ENCODE measurements at regions not wholly inside any gene's neighbourhood (a gene's known extent, or its start where the extent isn't known, plus 50 kb on each side); places are given as distances from the start of the nearest gene placed in this dataset.
"Not testable (repeated sequence)": the region's sequence is repeated elsewhere in the genome, so short reads cannot be mapped to it uniquely, and the experiment has no call there.

DNA sequence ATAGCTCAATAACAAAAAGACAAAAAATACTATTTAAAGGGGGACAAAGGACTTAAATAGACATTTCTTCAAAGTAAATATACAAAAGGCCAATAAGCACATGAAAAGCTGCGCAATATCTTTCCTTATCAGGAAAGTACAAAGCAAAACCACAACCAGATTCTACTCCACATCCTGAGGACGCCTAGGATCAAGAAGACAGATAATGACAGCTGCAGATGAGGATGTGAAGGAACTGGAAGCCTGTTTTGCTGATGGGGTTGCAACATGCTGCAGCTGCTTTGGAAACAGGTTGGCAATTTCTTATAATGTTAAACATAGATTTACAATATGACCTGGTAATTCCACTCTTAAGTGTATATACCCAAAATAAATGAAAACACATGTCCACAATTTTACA is 225.6 kb upstream of the SGCG start:
- not testable (repeated sequence) for DNase-seq (ENCODE audit: low spot score in 2 of 2); H3K27ac Mint-ChIP-seq; H3K36me3 Mint-ChIP-seq; H3K4me3 Mint-ChIP-seq; H3K4me1 Mint-ChIP-seq; ATAC-seq
- H3K9me3 Mint-ChIP-seq = peaks cover 12% of the 10 kb centered on the region

DNA sequence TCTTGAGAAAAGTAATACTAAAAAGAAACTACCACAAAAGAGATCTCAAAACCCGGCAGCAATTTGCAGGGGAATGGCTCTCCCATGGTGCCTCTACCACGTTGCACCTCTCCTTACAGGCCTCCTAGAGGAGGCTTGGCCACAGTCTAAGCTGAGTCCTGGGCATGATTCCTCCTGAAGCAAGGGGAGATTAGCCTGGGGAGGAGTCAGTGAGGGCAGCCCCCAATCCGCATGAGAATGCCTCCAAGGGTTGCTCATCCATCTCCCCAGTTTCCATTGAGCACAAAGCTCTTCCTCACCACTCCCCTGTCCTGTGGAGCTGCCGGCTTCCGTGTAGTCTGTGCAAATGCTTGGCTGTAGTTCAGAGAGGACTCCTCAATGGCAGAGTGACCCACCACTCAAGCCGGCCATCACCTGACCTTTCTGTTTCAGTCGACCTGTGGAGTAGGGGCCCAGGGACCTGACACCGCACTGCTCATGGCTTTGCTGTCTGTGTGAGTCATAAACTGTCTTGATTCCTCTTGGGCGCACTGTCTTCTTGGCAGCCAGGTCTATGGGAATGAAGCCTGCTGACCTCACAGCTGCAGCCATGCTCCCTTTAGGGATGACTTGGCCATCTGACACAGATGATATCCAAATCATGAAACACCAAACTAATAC is 224.2 kb upstream of the SGCG start:
- not testable (repeated sequence) for H3K36me3 Mint-ChIP-seq; H3K4me1 Mint-ChIP-seq; H3K4me3 Mint-ChIP-seq; H3K27ac Mint-ChIP-seq; DNase-seq (ENCODE audit: low spot score in 2 of 2); H3K9me3 Mint-ChIP-seq; ATAC-seq

DNA sequence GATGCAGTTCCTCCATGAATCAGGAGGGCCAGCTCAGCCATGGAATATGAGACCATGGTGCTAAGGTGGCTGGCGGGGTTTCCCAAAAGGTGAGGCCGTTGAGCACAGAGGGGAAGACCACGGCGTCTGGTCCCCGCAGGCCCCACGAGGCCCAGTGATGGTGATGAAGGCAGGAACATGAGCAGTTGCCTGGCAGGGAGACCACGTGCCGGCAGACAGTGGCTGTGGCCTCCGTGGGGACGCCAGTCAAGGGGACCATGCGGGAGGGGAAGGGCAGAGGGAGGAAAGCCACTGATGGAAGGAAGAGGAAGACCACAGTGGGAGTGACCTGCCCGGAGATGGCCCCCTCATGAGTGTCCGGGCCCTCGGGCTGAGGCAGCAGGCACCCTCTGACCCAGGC is 220.9 kb upstream of the SGCG start:
- H3K27ac Mint-ChIP-seq; DNase-seq (ENCODE audit: low spot score in 2 of 2); ATAC-seq; H3K36me3 Mint-ChIP-seq; H3K4me3 Mint-ChIP-seq; H3K4me1 Mint-ChIP-seq; H3K9me3 Mint-ChIP-seq: not testable (repeated sequence)

DNA sequence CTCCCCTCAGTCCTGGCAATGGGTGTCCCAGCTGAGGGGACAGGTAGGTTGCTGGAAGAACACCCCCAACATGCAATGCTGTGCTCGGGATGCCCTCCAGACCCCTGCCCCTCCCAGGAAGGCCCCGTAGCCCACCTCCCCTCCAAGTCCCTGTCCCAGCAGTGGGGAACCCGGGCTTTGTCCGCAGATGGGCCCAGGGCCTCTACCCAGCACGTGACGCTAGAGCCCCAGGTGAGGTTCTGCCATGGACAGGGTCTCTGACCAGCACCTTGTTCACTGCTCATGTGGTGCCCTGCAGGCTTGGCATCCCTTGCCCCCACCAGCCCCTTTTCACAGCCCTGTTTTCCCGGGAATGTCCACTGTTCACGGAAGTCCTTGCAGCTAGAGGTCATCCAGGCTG is 220.0 kb upstream of the SGCG start:
- ATAC-seq (no peak), DNase-seq (ENCODE audit: low spot score in 2 of 2) (no peak)
- no peaks in the 10 kb centered on the region for H3K36me3 Mint-ChIP-seq
- no peaks in the 10 kb centered on the region for H3K9me3 Mint-ChIP-seq
- H3K4me3 Mint-ChIP-seq = no peak overlapping the region
- no peaks in the 10 kb centered on the region for H3K4me1 Mint-ChIP-seq
- no peak overlapping the region for H3K27ac Mint-ChIP-seq

DNA sequence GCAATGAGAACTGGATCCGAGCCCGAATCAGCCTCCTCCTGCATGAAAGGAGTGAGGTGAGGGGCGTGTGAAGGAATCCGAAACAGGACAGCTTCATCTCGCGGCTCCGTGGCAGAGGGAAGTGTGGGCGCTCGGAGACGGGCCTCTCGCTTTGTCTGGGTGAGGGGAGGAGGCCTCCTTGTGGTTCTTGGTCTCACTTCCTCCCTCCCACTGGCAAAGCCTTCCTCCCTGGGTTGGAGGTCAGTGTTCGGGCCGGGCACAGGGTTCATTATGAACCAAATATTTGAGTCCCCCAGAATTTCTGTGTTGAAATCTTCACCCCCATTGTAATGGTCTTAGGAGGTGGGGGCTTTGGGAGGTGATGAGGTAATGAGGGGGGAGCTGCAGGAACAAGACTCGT is 219.4 kb upstream of the SGCG start:
- not testable (repeated sequence) for ATAC-seq; H3K4me1 Mint-ChIP-seq; H3K27ac Mint-ChIP-seq; H3K9me3 Mint-ChIP-seq; H3K36me3 Mint-ChIP-seq; DNase-seq (ENCODE audit: low spot score in 2 of 2); H3K4me3 Mint-ChIP-seq

DNA sequence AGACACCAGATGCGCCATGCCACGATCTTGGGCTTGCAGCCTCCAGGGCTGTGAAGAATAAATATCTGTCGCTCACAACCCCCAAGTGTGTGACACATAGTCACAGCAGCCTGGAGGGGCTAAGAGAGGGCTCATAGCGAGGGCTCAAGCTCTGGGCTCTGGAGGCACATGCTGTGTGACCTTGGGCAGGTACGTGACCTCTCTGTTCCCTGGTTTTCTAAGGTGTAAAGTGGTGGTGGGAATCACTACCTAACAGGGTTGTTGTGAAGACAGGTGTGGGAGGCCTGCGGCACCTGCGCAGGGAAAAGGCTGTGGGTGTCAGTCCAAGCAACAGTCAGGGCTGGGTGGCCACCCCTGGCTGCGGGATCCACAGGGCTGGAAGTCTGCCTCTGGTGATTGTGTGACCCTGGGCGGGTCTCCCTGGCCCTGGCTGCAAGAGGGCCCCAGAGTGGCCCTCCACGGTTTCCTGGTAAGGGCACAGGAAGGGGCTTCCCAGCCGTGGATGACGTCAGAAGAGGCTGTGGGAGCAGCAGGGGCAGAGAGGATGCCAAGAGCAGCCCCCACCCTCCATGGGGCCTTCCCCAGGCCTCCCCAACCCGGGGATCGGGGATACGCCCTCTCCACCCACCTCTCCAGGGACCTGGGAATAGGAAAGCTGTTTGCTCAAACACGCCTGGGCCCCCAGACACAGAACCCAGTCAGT is 218.8 kb upstream of the SGCG start:
- no peak overlapping the region for H3K4me3 Mint-ChIP-seq
- H3K4me1 Mint-ChIP-seq = no peaks in the 10 kb centered on the region
- ATAC-seq = no peak
- DNase-seq (ENCODE audit: low spot score in 2 of 2) = no peak
- no peaks in the 10 kb centered on the region for H3K9me3 Mint-ChIP-seq
- no peaks in the 10 kb centered on the region for H3K36me3 Mint-ChIP-seq
- no peak overlapping the region for H3K27ac Mint-ChIP-seq

DNA sequence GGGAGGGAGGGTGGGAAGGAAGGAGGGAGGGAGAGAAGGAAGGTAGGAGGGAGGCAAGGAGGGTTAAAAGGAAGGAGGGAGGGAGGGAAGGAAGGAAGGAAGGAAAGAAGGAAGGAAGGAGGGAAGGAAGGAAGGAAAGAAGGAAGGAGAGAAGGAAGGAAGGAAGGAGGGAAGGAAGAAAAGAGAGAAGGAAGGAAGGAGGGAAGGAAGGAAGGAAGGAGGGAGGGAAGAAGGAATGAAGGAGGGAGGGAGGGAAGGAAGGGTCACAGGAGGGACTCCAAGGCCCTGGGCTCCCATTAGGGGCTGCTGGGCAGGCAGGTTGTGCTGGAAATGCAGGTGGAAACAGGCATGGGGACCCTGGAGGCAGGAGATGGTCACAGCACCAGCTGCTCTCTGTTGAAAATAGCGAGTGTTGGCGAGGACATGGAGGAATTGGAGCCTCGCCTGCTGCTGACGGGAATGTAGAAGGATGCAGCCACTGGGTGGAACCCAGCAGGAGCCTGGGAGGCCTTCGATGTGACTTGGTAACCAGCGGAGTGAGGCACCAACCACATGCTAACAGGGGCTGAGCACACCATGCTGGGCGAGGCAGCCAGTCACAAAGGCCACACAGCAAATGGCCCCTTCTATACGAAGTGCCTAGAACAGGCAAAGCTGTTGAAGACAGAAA is 217.3 kb upstream of the SGCG start:
- H3K4me3 Mint-ChIP-seq; ATAC-seq; DNase-seq (ENCODE audit: low spot score in 2 of 2); H3K36me3 Mint-ChIP-seq; H3K27ac Mint-ChIP-seq; H3K9me3 Mint-ChIP-seq; H3K4me1 Mint-ChIP-seq: not testable (repeated sequence)

DNA sequence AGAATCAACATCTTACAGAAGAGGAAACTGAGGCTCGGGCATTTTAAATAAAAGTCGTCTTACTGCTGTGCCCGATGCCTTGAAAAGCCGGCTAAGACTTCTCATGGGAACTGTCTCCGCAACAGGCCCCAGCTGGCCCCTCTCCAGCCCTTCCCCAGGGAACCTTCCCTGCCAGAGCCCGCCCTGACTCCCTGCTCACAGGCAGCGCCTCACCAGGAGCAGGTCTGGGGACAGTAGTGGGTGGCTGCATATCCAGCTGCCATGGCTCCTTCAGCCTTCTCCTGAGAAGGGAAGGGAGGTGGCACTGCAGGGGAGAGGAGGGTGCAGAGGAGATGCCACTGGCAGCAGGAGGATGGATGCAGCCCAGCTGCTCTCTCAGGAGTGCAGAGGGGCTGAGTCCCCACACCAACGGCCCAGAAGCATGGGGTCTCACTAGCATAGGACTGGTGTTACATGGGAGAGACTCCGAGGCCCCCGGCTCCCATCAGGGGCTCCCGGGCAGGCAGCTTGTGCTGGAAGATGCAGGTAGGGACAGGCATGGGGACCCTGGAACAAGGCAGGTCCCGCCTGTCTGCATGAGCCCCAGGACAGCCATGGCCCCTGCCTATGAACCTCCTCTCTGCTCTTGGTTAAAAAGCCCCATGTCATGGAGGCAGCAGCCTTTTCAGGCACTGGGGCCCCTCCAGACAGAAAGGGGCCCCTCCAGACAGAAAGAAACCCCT is 216.4 kb upstream of the SGCG start:
- no peak for DNase-seq (ENCODE audit: low spot score in 2 of 2)
- Mint-ChIP-seq H3K9me3 (no peaks in the 10 kb centered on the region), H3K36me3 (no peaks in the 10 kb centered on the region), H3K4me1 (no peaks in the 10 kb centered on the region), H3K4me3 (no peak overlapping the region), H3K27ac (no peak overlapping the region)
- ATAC-seq = peak; percentile 37

DNA sequence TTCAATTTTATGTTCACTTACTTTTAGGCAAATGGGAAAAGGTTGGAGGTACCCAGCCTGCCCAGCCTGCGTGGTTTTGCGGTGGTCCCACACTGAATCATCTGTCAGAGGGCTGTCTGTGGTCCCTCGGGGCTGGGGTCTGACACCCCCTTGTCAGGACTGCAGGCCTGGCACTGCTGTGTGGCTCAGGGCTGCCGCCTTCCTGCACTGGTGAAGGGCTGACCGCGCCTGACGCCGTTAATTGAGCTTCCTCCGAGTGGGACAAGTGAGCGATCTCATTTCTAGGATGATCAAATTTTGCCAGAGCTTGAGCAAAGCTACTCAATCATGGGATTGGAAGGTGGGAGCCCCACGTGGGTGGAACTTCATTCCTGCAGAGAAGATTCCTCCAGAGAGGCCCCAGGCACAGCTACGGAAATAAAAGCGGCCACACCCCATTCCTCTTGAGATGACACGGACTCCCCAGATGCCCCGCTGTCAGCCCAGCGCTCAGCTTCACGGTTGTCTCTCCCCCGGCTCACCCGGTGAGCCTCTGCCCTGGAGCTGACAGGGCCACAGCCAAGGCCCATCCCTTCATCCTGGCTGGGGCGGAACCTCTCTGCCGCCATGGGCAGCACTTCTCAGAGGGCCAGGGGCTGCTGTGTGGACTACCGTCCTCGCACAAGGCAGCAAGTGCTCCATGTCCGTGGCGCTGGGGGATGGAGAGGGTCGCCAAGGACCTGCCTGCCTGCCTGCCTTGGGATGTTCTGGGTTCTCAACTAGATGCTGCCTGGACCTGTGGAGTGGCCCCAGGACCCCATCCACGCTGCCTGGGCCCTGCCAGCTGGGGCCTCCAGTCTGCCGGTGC is 215.5 kb upstream of the SGCG start:
- not testable (repeated sequence) for H3K4me1 Mint-ChIP-seq; DNase-seq (ENCODE audit: low spot score in 2 of 2); H3K9me3 Mint-ChIP-seq; H3K27ac Mint-ChIP-seq; H3K4me3 Mint-ChIP-seq; H3K36me3 Mint-ChIP-seq; ATAC-seq

DNA sequence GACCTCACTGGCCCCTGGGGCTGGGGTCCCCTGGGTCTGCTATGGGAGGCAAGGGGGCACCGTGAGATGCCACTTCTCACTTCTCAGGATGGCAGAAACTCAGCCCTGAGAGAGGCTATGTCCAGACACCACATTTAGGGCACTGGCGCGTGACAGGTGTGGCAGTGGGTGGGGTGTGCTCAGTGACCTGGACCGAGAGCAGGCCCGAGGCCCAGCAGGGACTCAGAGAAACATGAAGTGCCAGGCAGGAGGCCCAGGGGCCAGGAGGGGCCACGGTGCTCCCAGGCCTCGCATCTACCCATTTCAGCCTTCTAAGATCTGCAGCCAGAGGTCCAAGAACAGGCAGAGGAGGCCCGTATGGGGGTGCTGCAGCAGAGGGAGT is 214.9 kb upstream of the SGCG start:
- not testable (repeated sequence) for H3K27ac Mint-ChIP-seq; ATAC-seq; DNase-seq (ENCODE audit: low spot score in 2 of 2); H3K9me3 Mint-ChIP-seq; H3K4me3 Mint-ChIP-seq; H3K4me1 Mint-ChIP-seq; H3K36me3 Mint-ChIP-seq

DNA sequence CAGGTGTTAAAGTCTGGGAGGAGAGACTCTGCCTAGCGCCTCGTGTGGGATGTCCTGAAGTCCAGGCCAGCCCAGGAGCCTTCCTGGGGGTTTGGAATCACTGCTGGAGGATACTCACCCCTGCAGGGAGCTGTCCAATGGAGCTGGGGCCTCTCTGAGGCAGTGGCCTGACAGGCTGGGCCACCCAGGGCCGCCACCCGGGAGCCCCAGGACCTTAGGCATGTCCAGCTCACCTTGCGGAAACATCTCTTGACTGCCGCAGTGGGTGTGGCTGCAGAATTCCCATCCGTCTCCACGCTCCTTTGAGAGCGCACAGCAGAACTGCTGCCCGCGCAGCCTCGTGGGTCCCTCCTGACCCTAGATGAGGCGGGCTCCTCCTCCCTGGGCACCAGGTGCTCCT is 214.0 kb upstream of the SGCG start:
- not testable (repeated sequence) for H3K36me3 Mint-ChIP-seq, H3K4me1 Mint-ChIP-seq

DNA sequence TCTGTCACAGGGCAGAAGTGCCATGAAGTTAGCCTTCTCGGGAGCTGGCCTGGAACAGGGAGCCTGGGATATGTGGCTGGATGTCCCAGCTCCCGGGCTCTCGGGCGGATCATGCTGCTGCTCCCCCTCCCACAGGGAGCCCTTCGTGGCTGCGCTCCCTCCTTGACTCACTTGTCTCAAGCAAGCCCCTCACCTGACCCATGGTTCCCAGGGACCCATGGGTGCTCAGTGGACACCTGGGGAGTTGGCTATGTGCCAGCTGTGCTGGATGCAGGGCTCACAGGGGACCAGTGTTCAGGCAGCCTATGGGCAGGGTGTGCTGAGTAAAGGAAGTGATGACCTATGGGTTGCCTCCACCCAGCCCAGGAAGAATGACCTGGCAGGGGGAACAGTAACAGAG is 213.1 kb upstream of the SGCG start:
- Mint-ChIP-seq H3K36me3 (no peaks in the 10 kb centered on the region), H3K9me3 (no peaks in the 10 kb centered on the region), H3K27ac (no peak overlapping the region), H3K4me1 (no peaks in the 10 kb centered on the region), H3K4me3 (no peak overlapping the region)
- DNase-seq (ENCODE audit: low spot score in 2 of 2) = no peak
- no peak for ATAC-seq

More for the DNA sequence above, 214.0 kb upstream of the SGCG start:
- H3K4me3 Mint-ChIP-seq; H3K27ac Mint-ChIP-seq; ATAC-seq; H3K9me3 Mint-ChIP-seq; DNase-seq (ENCODE audit: low spot score in 2 of 2): not testable (repeated sequence)

DNA sequence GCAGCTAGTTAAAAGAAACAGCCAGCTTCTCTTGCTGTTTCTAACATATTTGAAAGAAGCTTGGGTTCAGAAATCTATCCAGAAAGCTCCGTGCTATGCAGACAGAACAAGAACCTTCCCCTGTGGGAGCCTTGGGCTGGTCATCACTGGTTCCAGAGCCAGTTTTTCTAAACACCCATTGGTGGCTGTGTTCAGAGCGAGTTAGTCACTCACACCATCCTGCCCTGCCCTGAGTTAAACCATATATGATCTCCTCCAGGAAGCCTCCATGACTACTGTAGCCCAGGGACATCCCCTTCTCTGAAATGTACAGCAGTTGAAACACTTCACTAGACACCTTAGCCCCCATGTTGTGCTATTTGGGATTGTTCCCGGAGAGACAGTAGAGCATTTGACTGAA is 200.8 kb upstream of the SGCG start:
- Mint-ChIP-seq H3K4me1 (no peaks in the 10 kb centered on the region), H3K4me3 (no peak overlapping the region), H3K9me3 (no peaks in the 10 kb centered on the region), H3K36me3 (no peaks in the 10 kb centered on the region), H3K27ac (no peak overlapping the region)
- DNase-seq (ENCODE audit: low spot score in 2 of 2) = no peak
- no peak for ATAC-seq

DNA sequence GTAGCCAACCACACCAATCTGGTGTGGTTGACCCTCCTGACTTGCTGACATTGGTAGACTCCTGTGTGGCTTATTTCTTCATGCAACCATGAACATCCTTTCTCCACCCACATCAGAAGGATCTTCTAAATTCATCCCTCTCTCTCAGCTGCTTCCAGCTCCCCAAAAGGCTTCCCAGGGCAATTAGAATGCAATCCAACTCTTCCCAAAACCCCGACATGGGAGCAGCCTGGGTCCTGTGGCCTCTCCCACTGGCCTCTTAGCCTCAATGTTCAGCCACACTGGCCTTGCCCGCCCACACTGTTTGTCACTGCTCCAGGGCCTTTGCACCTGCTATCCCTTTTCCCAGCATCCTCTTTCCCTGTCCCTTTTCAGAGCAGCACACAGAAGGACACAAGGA is 199.8 kb upstream of the SGCG start:
- DNase-seq (ENCODE audit: low spot score in 2 of 2) = no peak
- Mint-ChIP-seq H3K9me3 (no peaks in the 10 kb centered on the region), H3K36me3 (no peaks in the 10 kb centered on the region), H3K4me3 (no peak overlapping the region), H3K4me1 (no peaks in the 10 kb centered on the region), H3K27ac (no peak overlapping the region)
- ATAC-seq = no peak

DNA sequence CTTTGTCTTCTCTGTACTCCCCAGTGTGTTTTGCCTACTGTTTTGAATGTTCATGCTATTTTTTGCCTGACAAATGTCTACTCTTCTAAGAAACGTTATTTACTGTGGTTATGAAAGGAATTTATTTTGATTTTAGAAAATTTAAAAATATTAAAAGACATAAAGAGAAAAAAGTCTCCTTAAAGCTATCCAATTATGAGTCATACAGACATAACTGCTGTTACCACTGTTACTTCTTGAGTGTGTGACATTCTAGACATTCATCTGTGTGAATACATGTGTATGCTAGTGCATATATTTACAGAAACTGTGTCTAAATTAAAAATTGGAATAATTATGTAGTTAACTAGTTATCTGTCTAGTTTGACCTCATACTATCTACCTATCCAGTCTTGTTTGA is 187.6 kb upstream of the SGCG start:
- ATAC-seq (no peak), DNase-seq (ENCODE audit: low spot score in 2 of 2) (no peak)
- H3K4me1 Mint-ChIP-seq = no peaks in the 10 kb centered on the region
- H3K4me3 Mint-ChIP-seq = no peak overlapping the region
- H3K27ac Mint-ChIP-seq = no peak overlapping the region
- H3K9me3 Mint-ChIP-seq = no peaks in the 10 kb centered on the region
- H3K36me3 Mint-ChIP-seq = no peaks in the 10 kb centered on the region

Data from stimulated activated effector memory CD8-positive, alpha-beta T cell treated with anti-CD3 and anti-CD28 coated beads, Interleukin-12 subunit alpha, Interleukin-12 subunit beta, amount 100 ng/mL, for 72 hours (primary cell).